GM19043 (cell line): ENCODE measurements at regions not wholly inside any gene's neighbourhood (a gene's known extent, or its start where the extent isn't known, plus 50 kb on each side); places are given as distances from the start of the nearest gene placed in this dataset.
"Not testable (repeated sequence)": the region's sequence is repeated elsewhere in the genome, so short reads cannot be mapped to it uniquely, and the experiment has no call there.

Experiments used
- ATAC-seq: cut with Tn5 transposase; IDR thresholded peaks from one replicate; pipeline ENCODE4 v1.9.1; 2021; ENCODE audit warnings: low read depth; ENCODE audit not compliant: unreplicated experiment

DNA sequence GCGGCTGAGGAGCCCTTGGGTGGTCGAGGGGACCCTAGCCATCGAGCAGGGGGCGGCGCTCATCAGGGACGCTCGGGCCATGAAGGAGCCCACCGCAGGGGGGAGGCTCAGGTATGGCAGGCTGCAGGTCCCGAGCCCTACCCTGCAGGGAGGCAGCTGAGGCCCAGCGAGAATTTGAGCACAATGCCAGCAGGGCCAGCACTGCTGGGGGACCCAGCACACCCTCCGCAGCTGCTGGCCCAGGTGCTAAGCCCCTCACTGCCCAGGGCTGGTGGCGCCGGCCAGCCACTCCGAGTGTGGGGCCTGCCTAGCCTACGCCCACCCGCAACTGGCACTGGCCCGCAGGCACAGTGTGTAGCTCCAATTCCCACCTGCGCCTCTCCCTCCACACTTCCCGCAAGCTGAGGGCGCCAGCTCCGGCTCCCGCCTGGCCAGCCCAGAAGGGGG lies 325.4 kb upstream of the FRG1 start:
- no peak for ATAC-seq

DNA sequence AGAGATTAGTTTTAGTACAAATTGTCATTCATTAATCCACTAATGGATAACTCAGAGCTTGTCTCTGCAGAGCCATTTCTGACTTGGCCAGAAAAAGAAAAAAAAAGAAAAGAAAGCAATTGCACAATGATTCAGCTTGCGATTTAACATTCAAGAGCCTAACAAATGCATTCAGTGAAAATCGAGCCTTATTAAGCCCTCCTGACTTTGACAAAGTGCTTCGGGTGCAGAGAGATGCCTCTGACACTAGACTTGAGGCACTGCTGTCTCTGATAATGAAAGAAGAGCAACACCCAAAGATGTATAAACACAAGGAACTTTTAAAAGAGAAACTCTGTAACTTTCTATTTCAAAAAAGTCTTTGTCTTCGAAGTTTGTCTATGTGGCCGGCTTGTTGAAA lies 322.9 kb upstream of the FRG1 start:
- not testable (repeated sequence) for ATAC-seq

DNA sequence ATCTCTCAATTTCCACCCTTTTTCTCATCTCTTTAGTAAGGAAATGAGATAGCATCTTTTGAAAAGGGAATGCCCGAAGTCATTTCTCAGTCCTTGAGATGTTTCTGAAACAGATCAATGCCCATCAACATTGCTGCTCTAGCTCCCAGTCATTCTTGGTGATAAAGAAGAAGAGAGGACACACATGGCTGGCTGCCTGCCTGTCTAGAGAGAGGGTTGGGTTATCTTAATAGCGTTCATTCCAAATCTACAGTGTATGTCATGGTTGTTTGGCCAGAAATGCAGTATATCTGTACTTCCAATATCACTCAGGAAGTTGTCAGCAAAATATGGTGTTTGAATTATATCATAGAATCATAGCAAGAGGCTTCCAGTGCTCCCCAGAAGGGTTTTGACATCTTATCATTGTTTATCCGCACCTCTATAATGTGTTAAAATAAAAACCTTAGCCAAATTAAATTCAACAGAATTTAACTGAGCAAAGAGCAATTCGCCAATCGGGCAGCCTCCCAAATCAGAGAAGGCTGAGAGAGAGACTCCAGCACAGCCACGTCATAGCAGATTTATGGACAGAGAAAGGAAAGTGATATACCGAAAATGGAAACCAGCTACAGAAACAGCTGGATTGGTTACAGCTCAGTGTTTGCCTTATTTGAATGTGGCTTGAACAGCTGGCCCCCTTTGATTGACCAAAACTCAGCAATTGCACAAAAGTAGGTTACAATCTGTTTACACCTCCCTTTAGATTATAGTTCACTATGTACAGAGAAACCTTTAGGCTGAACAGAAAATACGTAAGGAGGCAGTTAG lies 321.0 kb upstream of the FRG1 start:
- ATAC-seq = not testable (repeated sequence)

DNA sequence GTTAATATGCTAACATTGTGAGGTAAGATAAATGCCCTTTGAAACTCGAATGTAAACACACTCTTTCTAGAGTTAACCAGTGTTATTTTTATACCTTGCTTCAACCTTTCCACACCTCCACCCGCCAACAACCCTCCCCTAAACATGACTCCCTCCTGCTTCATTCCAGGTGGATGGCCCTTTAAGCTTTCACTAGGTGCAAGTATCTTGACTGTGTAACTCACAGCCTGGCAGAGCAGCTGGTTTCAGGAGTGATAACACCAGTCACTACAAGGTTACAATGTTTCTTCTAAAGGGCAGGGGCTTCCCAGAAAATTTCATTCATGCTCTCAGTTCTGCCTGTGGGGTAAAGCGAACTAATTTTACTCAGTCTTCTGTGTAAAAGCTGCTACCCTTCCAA lies 318.1 kb upstream of the FRG1 start:
- not testable (repeated sequence) for ATAC-seq

DNA sequence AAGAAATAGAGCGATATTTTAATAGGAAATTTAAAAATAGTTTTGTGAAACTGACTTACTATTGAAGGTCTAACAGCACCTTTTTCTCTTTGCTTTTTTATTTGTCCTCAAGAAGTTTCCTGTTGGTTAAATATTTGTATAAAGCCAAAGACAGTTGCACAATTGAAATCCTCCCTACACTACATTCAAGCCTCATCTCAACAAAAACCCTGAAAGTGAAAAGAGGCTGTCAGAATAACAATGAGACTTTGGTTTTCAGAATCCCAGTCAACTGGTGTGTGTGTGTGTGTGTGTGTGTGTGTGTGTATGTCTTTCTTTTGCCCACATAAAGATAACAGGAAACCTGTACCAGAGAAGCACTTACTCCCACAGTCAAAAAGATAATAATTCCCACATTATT lies 313.6 kb upstream of the FRG1 start:
- ATAC-seq = not testable (repeated sequence)

- ATAC-seq = not testable (repeated sequence)
Observed at GRCh38 chr4:189629733-189630132, 310.9 kb upstream of the FRG1 start.

DNA sequence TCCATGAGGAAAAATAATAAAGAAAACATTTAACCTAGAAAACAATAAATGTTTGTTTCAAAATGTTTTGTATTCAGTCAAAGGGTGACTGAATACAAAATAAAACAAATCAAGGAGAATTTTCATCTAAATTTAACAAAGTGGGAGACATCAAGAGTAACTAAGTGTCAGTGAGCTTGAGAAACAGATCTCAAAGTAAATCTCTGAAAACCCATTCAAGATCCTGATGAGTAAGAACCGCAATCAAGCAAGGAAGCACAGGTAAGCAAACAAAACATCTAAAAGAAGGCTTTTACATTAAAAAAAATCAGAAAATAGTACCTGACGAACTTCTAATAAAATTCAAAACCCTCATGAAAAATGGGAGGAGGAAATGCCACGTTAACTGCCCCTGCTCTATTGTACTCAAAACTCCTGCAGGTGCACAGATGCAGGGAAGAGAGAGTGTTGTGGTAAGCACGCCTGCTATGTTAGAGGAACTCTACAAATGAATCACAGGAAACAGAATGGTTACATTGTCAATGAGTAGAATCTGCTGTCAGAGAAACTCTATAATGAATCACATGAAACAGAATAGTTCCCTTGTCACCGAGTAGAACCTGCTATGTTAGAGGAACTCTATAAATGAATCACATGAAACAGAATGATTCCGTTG lies 309.6 kb upstream of the FRG1 start:
- ATAC-seq = peak; percentile 49

DNA sequence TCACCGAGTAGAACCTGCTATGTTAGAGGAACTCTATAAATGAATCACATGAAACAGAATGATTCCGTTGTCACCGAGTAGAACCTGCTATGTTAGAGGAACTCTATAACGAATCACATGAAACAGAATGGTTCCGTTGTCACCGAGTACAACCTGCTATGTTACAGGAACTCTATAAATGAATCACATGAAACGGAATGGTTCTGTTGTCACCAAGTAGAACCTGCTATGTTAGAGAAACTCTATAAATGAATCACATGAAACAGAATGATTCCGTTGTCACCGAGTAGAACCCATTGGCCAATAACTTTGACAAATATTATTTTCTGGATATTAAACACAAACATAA lies 309.1 kb upstream of the FRG1 start:
- ATAC-seq = not testable (repeated sequence)

GRCh38 chr4:189650436-189650835 lies 290.2 kb upstream of the FRG1 start:
- not testable (repeated sequence) for ATAC-seq

- ATAC-seq = not testable (repeated sequence)
Observed at GRCh38 chr4:189653130-189653653, 287.5 kb upstream of the FRG1 start.

DNA sequence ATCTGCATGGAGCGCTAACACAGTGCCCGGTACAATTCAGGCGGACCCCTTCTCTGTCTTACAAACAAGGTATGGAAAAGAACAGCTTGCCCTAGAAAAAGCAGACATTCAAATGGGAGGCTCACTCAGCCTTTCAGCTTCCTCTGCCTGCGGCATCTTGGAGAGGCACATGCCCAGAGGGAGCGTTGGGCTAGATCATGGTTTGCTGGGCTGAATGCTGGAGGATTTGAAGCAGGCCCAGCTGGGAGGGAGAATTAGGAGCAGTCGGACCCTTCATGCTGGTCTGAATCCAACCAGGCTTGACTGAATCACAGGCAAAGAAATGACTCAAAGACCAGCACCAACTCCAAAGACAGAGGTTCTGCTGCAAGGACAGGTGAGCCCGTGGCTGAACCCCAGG lies 286.7 kb upstream of the FRG1 start:
- not testable (repeated sequence) for ATAC-seq

- ATAC-seq = not testable (repeated sequence)
Observed at GRCh38 chr4:189654396-189654795, 286.3 kb upstream of the FRG1 start.

- not testable (repeated sequence) for ATAC-seq
Observed at GRCh38 chr4:189655817-189656216, 284.9 kb upstream of the FRG1 start.

DNA sequence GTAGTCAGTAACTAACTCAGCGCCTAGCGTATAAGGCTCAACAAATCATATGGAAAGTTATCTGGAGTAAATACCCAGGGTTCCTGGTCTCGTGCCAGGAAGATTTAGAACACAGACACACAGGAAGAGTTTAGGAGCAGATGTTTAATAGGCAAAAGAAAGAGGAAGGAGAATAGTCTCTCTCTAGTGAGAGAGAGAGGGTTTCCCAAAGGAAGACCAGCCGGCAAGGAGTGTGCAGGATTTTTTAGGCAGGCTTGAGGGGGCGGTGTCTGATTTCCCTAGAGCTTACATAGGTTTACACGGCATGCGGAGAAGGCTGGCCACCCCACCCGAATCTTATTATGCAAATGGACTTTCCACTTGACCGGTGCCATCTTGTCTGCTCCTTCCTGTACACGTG lies 284.0 kb upstream of the FRG1 start:
- ATAC-seq = no peak

DNA sequence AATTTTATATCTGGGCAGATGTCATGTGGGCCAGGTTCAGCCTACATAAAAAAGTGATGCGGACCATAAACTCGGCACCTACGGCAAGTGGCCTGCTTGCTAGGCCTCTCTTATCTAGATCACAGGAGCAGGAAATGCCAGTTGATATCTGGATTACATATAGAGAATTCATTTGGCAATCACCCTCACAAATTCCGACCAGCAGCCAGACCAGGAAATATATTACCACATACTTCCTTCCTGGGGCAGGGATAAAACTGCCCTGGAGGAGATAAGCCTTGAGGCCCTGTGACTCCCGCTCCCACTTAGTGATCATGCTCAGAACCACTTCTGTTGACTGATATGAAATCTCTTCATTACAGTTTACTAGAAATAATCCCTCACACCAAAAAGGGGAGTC lies 282.4 kb upstream of the FRG1 start:
- not testable (repeated sequence) for ATAC-seq

DNA sequence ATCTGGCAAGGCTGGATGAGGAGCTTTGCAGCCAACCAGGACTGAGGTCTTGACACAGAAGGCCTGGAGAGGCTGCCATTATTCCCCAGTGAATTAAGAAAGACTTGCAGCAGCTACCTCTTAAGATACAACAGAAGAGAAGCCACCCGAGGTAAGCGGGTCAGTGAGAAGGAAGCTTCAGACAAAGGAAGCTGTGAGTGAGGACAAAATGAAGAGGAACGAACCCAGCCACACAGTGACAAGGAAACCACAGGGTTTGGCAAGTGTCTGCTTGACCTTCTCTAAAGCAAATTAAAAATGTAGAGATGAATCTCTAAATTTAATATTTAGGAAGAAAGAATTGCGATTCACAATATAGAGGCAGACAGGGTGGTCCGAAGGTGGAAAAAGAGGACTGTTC lies 281.8 kb upstream of the FRG1 start:
- ATAC-seq = not testable (repeated sequence)

DNA sequence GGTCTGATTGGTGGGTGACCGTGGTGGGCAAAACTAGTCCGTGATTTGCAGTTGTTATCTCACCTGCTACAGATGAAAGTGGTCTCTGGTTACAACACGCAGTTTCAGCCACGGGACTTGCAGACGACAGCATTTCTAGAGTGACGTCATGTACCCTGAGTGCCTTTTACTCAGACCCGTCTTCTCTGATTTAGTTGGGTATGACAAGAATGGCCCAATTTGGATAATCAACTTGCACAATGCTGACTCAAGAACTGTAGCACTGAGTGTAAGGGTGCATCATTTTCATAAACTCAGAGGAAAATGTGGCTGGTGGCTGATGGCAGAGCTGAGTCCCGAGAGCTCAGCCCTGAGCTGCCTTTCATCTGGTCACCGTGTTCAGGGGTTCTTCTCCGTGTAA lies 281.4 kb upstream of the FRG1 start:
- no peak for ATAC-seq

GRCh38 chr4:189660722-189661360 lies 279.8 kb upstream of the FRG1 start:
- no peak for ATAC-seq

DNA sequence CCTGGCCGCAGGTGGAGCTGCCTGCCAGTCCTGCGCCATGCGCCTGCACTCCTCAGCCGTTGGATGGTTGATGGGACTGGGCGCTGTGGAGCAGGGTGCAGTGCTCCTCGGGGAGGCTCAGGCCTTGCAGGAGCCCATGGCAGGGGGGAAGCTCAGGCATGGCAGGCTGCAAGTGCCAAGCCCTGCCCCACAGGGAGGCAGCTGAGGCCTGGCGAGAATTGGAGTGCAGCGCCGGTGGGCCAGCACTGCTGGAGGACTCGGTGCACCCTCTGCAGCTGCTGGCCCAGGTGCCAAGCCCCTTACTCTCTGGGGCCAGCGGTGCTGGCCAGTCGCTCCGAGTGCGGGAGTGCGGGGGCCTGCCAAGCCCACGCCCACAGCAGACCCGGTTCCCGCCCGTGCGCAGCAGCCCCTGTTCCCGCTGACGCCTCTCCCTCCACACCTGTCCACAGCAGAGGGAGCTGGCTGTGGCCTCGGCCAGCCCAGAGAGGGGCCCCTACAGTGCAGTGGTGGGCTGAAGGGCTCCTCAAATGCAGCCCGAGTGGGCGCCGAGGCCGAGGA lies 275.9 kb upstream of the FRG1 start:
- ATAC-seq = no peak

GRCh38 chr4:189665712-189666305 lies 274.9 kb upstream of the FRG1 start:
- not testable (repeated sequence) for ATAC-seq

- ATAC-seq = not testable (repeated sequence)
Observed at GRCh38 chr4:189667386-189667785, 273.3 kb upstream of the FRG1 start.
